PFSK-1 (cell line): ENCODE measurements at regions not wholly inside any gene's neighbourhood (a gene's known extent, or its start where the extent isn't known, plus 50 kb on each side); places are given as distances from the start of the nearest gene placed in this dataset.

ENCODE experiments used
- FOXP2 ChIP-seq: optimal IDR thresholded peaks from 2 replicates; pipeline ENCODE3; 2011; ENCODE audit warnings: borderline replicate concordance, control low read depth, inconsistent platforms; ENCODE audit not compliant: insufficient read depth; ENCODE audit errors: extremely low read length, extremely low read depth
- POLR2AphosphoS5 ChIP-seq: IDR thresholded peaks from 2 replicates; pipeline ENCODE4 v1.6.1; 2012; ENCODE audit warnings: low read depth, mild to moderate bottlenecking, control low read depth, low read length, moderate library complexity
- SIN3A ChIP-seq: IDR thresholded peaks from 2 replicates; pipeline ENCODE4 v1.6.1; 2012; ENCODE audit warnings: mild to moderate bottlenecking, low read length, moderate library complexity, borderline replicate concordance; ENCODE audit not compliant: insufficient read depth
- TAF1 ChIP-seq: IDR thresholded peaks from 2 replicates; pipeline ENCODE4 v1.6.1; 2012; ENCODE audit warnings: low read length, control low read depth, borderline replicate concordance; ENCODE audit not compliant: insufficient read depth
- TF ChIP-seq, protein P1 (sequence below), 2 experiments: IDR thresholded peaks; 2 replicates each; pipeline versions ENCODE4 v1.6.1 to v1.8.0; 2011 to 2012; ENCODE audit warnings: low read depth in 2 of 2, low read length in 2 of 2, control low read depth in 1 of 2, inconsistent platforms in 1 of 2, mild to moderate bottlenecking in 1 of 2, moderate library complexity in 1 of 2; ENCODE audit not compliant: insufficient read depth in 1 of 2

DNA sequence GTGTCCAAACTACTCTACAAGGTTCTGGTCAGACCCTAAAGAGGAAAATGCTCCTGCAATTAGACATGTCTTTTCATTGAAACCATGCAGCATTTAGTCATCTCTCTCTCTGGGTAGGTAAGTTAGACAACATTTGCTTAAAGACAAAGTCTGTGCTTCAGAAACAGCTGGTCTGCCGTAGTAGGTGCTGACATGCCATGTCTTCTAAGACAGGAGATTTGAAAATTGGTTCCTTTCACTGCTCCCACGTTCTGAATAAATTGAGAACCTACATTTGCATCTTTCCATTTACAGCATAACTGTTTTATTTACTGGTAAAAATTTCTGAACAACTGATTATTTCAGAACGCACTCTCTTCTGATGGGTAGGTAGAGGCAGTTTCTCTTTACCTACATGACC is 494.0 kb downstream of the EFNB2 start:
- no peak for TF ChIP-seq SIN3A
- no peak for TF ChIP-seq POLR2AphosphoS5
- TF ChIP-seq, protein P1, sequence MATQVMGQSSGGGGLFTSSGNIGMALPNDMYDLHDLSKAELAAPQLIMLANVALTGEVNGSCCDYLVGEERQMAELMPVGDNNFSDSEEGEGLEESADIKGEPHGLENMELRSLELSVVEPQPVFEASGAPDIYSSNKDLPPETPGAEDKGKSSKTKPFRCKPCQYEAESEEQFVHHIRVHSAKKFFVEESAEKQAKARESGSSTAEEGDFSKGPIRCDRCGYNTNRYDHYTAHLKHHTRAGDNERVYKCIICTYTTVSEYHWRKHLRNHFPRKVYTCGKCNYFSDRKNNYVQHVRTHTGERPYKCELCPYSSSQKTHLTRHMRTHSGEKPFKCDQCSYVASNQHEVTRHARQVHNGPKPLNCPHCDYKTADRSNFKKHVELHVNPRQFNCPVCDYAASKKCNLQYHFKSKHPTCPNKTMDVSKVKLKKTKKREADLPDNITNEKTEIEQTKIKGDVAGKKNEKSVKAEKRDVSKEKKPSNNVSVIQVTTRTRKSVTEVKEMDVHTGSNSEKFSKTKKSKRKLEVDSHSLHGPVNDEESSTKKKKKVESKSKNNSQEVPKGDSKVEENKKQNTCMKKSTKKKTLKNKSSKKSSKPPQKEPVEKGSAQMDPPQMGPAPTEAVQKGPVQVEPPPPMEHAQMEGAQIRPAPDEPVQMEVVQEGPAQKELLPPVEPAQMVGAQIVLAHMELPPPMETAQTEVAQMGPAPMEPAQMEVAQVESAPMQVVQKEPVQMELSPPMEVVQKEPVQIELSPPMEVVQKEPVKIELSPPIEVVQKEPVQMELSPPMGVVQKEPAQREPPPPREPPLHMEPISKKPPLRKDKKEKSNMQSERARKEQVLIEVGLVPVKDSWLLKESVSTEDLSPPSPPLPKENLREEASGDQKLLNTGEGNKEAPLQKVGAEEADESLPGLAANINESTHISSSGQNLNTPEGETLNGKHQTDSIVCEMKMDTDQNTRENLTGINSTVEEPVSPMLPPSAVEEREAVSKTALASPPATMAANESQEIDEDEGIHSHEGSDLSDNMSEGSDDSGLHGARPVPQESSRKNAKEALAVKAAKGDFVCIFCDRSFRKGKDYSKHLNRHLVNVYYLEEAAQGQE (IDR thresholded peaks at IDR 0.05; ENCODE audit: insufficient read depth in 1 of 2, low read depth in 2 of 2, low read length in 2 of 2): no peak
- no peak for TF ChIP-seq TAF1
- TF ChIP-seq FOXP2: no peak
